ENCODE measurements at regions not wholly inside any gene's neighbourhood (a gene's known extent, or its start where the extent isn't known, plus 50 kb on each side); places are given as distances from the start of the nearest gene placed in this dataset.

DNA sequence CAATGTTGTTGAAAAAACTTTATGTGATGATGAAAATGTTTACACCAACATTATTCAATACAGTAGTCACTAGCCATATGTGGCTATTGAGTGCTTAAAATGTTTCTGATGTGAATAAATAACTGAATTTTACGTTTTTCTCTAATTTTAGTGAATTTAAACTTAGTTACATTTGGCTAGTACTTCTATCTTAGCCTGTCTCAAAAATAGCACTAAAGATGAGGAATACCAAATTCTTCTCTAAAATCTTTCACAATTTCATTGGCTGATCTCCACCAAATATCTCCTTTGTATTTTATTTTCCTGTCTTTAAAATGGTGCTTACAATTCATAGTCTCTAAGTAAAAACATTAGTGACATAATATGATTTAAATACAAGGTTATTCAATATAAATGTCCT lies 83.7 kb upstream of the RND3 start:
- DNase-seq: no peak

DNA sequence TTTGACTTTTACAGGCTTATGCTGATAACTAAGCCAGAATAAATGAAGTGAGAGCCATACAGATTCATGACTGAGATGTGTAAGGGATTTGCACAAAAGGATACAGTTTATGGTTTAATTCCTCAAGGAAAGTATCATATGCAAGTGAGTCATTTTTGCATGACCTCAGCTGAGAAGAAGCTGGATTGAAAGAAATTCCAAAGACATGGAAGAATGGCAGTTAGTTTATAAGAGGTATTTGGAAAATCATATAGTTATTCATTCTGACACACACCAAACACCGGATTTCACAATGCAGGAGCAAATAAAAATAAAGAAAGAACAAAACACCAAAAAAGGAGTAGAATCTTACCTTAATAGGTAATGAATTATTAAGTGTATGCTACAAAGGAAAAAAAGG lies 83.2 kb upstream of the RND3 start:
- DNase-seq: no peak

DNA sequence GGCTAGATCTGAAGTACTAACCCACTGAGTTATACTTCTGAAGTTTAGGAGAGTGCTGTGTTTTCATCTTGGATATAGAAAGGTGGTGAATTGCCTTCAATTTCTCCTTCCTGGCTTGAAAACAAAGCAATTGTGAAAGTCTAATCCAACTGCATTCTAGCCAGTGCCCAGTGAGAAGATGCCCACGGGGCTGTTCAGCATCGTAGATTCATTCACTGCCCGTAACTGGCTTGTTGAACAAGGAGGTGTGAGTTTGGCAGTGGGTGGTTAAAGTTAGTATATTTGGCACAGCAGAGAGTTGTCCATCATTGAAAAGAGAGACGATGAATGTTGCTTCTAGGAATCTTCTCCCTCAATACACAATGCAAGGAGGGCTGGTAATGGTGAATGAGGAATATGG lies 82.3 kb upstream of the RND3 start:
- DNase-seq: no peak

DNA sequence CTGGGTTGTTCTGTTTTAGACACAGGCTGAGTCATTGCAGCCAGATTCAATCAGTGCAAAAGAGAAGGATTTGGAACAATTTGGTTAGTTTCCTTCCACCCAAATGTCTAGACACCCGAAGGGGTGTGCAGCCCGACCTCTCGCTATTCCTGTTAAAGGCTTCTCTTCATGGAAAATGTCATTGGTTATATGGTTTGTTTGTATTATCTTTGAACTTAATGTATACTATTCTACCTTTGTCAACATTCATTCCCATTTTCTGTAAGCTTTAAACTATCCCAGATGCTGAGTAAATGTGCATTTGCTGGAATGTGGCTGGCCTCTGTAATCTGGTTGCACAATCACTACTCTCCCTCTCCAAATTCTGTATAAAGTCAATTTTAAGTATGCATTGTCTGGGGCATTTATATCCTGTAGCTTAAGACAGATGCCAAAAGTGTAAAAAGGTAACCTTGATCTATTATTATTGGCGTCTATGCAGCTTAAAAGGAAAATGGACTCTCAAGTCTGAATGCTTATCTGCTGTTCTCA lies 80.4 kb upstream of the RND3 start:
- DNase-seq: no peak

DNA sequence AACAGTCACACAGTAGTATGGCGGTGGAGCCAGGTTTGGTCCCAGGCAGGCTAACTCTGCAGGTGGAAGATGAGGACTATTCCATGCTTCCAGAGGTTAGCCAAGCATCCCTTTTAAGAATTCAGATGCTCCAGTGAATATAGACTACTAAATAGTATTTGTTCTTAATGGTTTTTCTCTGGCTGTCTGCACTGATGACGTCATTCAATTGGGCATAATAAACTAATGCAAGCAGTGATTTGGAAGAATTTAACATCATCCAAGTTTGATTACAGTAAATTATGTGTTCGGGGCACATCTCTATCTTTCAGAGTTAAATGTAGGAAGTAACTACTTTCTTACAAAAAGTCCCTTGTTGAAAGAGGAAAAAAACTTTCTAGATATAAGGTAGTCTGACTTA lies 78.8 kb upstream of the RND3 start:
- DNase-seq: no peak

DNA sequence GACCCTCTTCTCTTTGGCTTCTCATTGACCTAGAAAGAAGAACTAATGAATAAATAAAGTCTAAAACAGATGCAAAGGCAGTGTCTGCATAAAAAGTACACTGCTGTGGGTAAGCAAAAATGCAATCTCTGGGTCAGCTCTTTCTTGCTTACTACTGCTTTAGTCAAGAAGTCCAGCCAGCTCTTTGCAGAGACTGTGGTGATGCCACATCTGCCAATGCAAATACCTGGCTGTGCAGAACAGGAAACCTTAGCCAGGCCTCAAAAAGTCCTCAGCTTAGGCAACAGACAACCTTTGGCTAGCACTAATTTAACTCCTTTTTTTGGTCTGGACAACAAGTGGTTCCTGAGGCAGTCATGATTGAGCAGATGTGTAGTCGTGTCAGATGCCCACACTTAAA lies 73.6 kb upstream of the RND3 start:
- DNase-seq: no peak

DNA sequence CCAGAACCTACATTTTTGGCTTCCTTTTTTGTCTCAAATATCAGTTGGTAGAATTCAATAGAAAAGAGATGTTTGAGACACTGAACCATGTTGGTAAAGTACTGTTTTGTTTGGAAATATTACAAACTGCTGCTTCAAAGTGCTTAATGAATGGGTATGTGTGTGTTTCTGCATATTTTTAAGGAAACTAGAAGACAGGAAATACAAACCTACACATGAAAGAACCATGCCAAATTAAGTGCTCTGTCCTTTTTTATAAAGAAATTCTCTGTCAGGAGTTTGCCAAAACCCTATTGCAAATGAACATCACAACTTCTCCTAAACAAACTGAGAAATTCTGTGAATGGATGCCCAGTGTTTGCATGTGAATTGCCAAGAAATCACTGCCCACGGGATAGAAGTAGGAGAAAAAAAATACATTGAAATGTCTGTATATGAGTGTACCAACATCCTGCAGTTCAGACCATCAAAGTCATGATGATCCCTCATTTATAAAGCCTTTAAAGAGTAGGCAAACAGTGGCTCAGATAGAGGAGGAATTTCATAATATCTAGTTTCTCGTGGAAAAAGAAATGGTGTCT lies 69.6 kb upstream of the RND3 start:
- no peak for DNase-seq

DNA sequence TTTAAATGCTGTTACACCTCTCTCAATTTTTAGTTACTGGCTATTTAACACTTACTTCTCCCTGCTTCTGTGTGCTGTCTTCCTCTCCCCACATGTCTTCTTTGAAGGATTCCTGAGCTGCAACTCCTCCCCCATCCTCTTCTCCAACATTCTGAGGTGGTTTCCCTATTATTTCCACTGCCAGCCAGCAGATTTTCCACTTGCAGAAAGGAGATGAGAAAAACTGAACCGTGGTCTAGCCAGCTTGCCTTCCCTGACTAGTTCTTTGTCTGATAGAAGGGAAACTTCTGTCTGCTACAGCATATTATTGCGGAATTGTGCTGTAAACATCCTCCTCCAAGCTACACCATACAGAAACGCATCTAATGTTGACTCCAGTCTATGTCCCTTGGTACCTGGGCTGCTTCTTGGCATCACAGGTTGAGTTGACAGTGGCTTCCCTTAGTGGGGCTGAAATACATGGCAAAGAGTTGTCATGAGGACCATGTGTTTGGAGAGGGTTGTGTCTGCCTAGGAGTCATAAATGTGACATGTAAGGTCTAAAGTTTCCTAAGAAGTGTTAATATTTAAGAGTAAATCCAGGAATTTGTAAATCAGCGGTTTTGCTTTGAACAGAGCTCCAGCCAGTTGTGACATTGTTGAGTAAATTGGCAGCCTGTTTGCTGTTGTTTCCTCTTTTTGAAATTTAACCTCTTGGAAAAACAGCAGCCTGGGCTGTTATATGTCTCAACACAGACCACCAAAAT lies 68.3 kb upstream of the RND3 start:
- DNase-seq: no peak

DNA sequence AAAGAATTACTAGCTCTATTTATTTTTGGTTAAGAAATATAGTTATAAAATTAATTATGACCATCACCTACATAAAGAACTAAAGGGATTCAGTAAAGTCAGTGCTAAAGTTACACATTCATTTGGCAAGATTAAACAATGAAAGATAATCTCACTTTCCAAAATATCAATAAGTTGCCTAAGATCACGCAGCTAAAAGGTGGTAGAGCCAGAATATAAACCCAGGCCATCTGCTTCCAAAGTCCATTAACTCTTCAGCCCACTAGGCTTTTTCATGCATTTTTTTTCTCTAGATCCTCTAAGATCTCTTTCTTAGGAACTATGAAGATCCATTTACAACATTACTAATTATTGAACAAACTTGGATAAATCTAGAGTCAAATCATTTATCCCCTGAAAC lies 66.6 kb upstream of the RND3 start:
- DNase-seq: no peak

DNA sequence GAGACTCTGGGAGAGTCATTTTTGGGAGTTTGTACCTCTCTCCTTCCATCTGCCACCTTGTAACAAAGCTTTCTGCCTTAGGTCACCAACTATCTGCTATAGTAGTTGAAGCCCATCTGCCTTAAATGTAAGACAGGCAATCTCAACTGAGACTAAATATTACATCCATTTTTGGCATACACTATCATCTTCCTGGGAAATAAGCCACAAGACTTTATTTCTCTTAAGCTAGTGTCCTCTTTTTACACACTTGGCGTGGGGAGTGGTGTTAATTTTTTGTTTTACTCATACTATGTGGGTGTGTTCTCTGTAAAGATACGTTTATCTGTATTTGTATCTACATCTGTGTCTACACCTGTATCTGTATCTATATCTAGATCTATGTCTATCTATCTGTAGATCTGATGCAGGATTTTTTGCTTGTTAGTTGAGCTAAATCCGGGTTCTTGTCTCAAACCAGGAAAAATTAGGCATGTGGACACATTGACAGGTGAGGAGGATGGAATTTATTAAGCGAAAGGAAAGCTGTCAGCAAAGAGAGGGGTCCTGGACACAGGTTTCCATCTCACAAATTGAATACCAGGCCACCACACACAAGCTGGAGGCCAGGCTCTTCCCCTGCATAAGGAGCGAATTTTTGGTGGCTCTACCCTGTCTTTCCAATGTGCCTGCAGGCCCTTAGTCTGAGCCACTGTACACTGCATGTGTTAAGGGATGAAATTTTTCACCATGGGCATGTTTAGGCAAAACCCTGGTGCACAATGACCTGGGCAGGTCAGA lies 64.8 kb upstream of the RND3 start:
- DNase-seq: no peak

DNA sequence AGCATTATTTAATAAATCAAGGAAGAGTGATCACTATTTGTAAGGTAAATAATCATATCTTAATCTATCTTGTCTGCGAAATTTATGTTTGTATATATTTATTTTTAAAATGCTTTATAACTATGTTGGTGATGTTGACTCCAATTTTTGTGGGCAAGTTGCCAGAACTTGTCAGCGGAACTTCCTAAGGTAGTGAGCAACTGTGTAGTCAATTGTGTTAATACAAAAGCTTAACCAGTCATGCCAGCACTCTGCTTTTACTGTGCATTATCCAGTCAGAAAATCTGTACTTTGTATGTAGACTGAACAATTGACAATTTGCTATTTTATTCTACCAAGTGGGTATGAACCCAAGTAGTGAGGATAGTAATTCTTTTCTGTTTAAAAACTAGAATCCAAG lies 61.9 kb upstream of the RND3 start:
- DNase-seq: no peak

DNA sequence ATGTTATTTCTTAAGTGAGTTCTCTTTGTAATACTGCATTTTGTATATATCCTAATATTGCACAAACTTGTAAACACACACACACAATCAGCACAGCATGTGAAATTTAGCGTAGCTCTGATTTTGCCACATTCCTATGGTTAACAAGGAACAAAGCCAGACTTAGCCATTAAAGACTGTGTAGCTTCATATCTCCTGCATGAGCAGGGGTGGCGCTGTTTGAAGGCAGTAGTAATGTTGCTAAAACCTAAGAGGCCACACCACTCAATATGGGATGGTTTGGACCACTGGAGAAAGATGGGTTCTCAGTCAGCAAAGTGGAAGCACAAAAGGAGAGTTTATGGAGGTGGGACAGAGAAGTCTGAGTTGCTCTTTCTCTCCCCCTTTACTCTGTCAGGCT lies 61.1 kb upstream of the RND3 start:
- no peak for DNase-seq

DNA sequence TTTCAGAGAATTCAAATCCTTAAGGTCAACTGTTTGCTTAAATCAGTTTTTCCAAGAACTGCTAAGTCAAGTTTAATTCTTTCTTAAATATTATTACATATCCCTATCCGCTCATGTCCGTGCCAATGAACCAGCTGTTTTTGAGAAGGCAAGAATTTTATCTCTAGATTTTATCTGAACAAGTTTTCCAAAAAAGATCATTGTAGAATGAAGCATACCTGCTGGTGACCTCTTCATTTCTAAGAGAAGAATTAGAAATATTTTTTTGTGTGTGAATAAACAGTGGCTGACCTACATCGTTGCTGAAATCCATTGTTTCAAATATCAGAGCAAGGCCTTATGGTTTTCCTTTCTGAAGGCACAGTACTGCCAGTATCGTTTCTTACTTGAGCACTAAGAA lies 58.4 kb upstream of the RND3 start:
- DNase-seq: no peak

DNA sequence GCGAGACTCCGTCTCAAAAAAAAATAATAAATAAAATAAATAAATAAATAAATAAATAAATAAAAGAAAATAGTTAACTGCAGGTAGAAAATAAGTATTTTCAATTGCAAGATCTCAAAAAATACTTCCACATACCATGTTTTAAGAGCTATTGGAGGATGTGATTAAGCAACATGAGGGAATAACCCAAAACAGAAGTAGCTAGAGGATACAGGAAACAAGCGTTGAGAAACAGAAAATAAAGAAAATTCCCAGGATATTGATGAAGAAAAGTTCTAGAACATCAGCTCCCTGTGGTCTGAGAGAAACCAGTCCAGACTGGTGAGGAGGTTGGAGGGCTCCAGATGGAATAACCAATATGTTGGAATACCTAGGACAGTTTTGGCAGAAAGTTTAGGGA lies 57.3 kb upstream of the RND3 start:
- no peak for DNase-seq

DNA sequence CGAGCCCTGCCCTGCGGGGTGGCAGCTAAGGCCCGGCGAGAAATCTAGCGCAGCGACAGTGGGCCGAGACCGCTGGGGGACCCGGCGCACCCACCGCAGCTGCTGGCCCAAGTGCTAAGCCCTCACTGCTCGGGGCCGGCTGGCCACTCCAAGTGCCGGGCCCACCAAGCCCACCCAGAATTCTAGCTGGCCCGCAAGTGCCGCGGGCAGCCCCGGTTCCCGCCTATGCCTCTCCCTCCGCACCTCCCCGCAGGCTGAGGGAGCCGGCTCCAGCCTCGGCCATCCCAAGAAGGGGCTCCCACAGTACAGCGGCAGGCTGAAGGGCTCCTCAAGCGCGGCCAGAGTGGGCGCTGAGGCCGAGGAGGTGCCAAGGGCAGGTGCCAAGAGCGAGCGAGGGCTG lies 55.2 kb upstream of the RND3 start:
- no peak for DNase-seq

DNA sequence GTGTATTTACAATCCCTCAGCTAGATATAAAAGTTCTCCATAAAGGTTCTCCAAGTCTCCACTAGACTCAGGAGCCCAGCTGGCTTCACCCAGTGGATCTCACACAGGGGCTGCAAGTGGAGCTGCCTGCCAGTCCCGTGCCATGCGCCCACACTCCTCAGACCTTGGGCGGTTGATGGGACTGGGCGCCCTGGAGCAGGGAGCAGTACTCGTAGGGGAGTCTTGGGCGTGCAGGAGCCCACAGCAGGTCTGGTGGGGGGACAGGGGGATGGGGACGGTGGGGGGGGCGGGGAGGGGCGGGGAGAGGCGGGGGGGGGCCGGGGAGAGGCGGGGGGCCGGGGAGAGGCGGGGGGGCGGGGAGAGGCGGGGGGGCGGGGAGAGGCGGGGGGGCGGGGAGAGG lies 54.7 kb upstream of the RND3 start:
- no peak for DNase-seq

DNA sequence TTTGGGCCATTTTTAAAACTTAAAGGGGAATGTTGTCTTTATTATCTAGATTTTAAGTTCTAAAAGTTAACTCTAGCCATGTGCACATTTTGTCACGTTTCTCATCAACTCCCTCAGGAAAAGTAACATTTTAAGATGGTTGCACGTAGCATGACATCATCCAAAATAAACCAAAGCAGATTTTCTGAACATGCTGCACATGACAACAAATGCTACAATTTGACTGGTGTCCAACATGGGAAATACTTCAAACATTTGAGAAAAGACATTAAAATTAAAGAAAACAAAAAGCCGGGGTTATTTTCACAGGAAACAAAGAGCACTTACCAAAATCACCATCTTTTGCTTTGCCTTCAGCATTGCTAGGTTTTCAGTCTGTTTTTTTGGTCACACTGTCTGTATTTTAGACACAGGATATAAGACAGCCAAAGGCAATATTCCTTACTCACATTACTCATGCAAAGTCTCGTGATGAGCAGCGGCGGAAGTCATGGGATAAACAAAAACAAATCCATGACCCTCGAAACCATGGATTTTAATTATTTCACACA lies 51.3 kb upstream of the RND3 start:
- no peak for DNase-seq

Measured in activated CD4-positive, alpha-beta T cell treated with anti-CD3 and anti-CD28 coated beads, Interleukin-2, amount 50 U/mL, for 4 hours (primary cell).